SH-SY5Y (cell line): ENCODE measurements at regions not wholly inside any gene's neighbourhood (a gene's known extent, or its start where the extent isn't known, plus 50 kb on each side); places are given as distances from the start of the nearest gene placed in this dataset.

Experiments used
- GATA2 ChIP-seq: IDR thresholded peaks from 2 replicates; pipeline ENCODE4 v1.6.1; 2011; ENCODE audit warnings: mild to moderate bottlenecking, low read depth, low read length
- GATA3 ChIP-seq: IDR thresholded peaks from 2 replicates; pipeline ENCODE4 v1.6.1; 2011; ENCODE audit warnings: low read depth, mild to moderate bottlenecking, low read length, moderate library complexity

GRCh38 chrX:118179718-118180117, 63.1 kb upstream of the KLHL13 start:
- TF ChIP-seq GATA2 (no peak), GATA3 (no peak)
